ENCODE measurements at regions not wholly inside any gene's neighbourhood (a gene's known extent, or its start where the extent isn't known, plus 50 kb on each side); places are given as distances from the start of the nearest gene placed in this dataset.

GRCh38 chr11:32219320-32219719, 128.4 kb downstream of the RCN1 start:
- H3K9me3 ChIP-seq (ENCODE audit: control insufficient read depth, insufficient read depth, low read depth, low read length): no peaks in the 10 kb centered on the region
- ChIA-PET POLR2A (no interaction called here), CTCF (interaction anchor here (0.6 to 1.2 kb wide), 3 partner anchors 13 to 167 kb away, joined by 3 to 6 read pairs (median 3); no protein-coding TSS in a partner anchor)
- H3K27ac ChIP-seq (ENCODE audit: extremely low read depth, low read depth, low read length): no peak overlapping the region
- no peak overlapping the region for H3K4me3 ChIP-seq (ENCODE audit: low read depth, low read length)
- H3K36me3 ChIP-seq (ENCODE audit: control insufficient read depth in 2 of 2, insufficient read depth in 1 of 2, low read length in 2 of 2): no peaks in the 10 kb centered on the region
- no peaks in the 10 kb centered on the region for H3K4me1 ChIP-seq (ENCODE audit: control insufficient read depth, insufficient read depth, low read length)
- no peak for TF ChIP-seq SALL2 (tag by site-specific recombination; IDR thresholded peaks at IDR 0.05; ENCODE audit: borderline replicate concordance)
- no peak for TF ChIP-seq ZNF391 (tag by site-specific recombination; IDR thresholded peaks at IDR 0.05; ENCODE audit: borderline replicate concordance, low read depth)
- TF ChIP-seq ZNF404 (tag by site-specific recombination; IDR thresholded peaks at IDR 0.05): no peak
- no peak for TF ChIP-seq BCL11B (tag by site-specific recombination; IDR thresholded peaks at IDR 0.05; ENCODE audit: low read depth)
- TF ChIP-seq, protein P1, sequence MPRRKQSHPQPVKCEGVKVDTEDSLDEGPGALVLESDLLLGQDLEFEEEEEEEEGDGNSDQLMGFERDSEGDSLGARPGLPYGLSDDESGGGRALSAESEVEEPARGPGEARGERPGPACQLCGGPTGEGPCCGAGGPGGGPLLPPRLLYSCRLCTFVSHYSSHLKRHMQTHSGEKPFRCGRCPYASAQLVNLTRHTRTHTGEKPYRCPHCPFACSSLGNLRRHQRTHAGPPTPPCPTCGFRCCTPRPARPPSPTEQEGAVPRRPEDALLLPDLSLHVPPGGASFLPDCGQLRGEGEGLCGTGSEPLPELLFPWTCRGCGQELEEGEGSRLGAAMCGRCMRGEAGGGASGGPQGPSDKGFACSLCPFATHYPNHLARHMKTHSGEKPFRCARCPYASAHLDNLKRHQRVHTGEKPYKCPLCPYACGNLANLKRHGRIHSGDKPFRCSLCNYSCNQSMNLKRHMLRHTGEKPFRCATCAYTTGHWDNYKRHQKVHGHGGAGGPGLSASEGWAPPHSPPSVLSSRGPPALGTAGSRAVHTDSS (tag by site-specific recombination; IDR thresholded peaks at IDR 0.05): no peak
- TF ChIP-seq, protein P2, sequence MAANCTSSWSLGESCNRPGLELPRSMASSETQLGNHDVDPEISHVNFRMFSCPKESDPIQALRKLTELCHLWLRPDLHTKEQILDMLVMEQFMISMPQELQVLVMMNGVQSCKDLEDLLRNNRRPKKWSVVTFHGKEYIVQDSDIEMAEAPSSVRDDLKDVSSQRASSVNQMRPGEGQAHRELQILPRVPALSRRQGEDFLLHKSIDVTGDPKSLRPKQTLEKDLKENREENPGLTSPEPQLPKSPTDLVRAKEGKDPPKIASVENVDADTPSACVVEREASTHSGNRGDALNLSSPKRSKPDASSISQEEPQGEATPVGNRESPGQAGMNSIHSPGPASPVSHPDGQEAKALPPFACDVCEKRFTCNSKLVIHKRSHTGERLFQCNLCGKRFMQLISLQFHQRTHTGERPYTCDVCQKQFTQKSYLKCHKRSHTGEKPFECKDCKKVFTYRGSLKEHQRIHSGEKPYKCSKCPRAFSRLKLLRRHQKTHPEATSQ (tag by site-specific recombination; IDR thresholded peaks at IDR 0.05): no peak
- TF ChIP-seq ZNF223 (tag by site-specific recombination; IDR thresholded peaks at IDR 0.05): no peak
- no peak for TF ChIP-seq KLF8 (tag by site-specific recombination; IDR thresholded peaks at IDR 0.05)
- no peak for TF ChIP-seq ZNF596 (tag by site-specific recombination; IDR thresholded peaks at IDR 0.05)
- TF ChIP-seq ZNF341 (tag by site-specific recombination; IDR thresholded peaks at IDR 0.05; ENCODE audit: low read depth): no peak
- no peak for TF ChIP-seq ZBTB44 (tag by site-specific recombination; IDR thresholded peaks at IDR 0.05)
- TF ChIP-seq ZNF624 (tag by site-specific recombination; IDR thresholded peaks at IDR 0.05): no peak
- TF ChIP-seq YY1 (tag by site-specific recombination; IDR thresholded peaks at IDR 0.05): no peak
- no peak for TF ChIP-seq FEZF1 (tag by site-specific recombination; IDR thresholded peaks at IDR 0.05)
- TF ChIP-seq ZNF23 (tag by site-specific recombination; IDR thresholded peaks at IDR 0.05; ENCODE audit: borderline replicate concordance): no peak
- no peak for TF ChIP-seq ZNF324 (tag by site-specific recombination; IDR thresholded peaks at IDR 0.05)
- no peak for TF ChIP-seq ZNF473 (tag by site-specific recombination; IDR thresholded peaks at IDR 0.05)
- TF ChIP-seq ZNF146 (tag by site-specific recombination; IDR thresholded peaks at IDR 0.05): no peak
- TF ChIP-seq ZNF677 (tag by site-specific recombination; IDR thresholded peaks at IDR 0.05): no peak

DNA sequence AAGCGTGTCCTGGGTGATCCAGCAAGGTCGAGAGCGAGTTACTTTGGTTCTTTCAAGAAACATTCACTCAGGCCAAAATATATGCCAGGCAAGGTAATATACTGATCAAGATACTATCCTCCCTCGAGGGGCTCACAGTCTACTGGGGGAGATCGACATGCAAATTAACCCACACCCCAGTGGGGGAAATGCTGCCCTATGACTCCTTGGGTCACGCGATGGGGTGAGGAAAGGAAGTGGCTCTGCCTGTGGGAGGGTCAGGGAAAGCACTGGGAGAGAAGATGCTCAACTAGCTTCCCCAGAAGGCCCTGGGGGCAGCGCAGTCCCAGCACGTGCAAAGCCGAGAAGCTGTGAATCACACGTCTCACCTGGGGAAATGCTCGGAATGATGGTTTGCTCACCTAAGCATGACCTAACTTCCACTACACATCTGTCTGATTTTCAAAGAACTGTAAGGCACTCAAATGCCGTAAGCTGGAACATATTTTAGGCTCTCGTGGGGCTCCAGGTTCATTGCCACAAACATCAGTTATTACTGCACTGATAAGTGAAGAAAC, 130.7 kb downstream of the RCN1 start:
- no peaks in the 10 kb centered on the region for H3K36me3 ChIP-seq (ENCODE audit: control insufficient read depth in 2 of 2, insufficient read depth in 1 of 2, low read length in 2 of 2)
- CTCF ChIA-PET: interaction anchor here (1.0 to 3.5 kb wide), 2 partner anchors 10 to 33 kb away, joined by 3 to 22 read pairs; no protein-coding TSS in a partner anchor
- no peaks in the 10 kb centered on the region for H3K9me3 ChIP-seq (ENCODE audit: control insufficient read depth, insufficient read depth, low read depth, low read length)
- TF ChIP-seq ZNF623 (tag by site-specific recombination; IDR thresholded peaks at IDR 0.05) (no peak), ZNF274 (IDR thresholded peaks at IDR 0.05; ENCODE audit: low read length) (no peak), ZNF274 (tag by site-specific recombination; IDR thresholded peaks at IDR 0.05; ENCODE audit: borderline replicate concordance) (no peak), ZNF324 (tag by site-specific recombination; IDR thresholded peaks at IDR 0.05) (no peak), KLF10 (tag by site-specific recombination; IDR thresholded peaks at IDR 0.05) (no peak), RBAK (tag by site-specific recombination; IDR thresholded peaks at IDR 0.05) (no peak), ZNF404 (tag by site-specific recombination; IDR thresholded peaks at IDR 0.05) (no peak), ZNF416 (tag by site-specific recombination; IDR thresholded peaks at IDR 0.05) (no peak)
- TF ChIP-seq, protein P3, sequence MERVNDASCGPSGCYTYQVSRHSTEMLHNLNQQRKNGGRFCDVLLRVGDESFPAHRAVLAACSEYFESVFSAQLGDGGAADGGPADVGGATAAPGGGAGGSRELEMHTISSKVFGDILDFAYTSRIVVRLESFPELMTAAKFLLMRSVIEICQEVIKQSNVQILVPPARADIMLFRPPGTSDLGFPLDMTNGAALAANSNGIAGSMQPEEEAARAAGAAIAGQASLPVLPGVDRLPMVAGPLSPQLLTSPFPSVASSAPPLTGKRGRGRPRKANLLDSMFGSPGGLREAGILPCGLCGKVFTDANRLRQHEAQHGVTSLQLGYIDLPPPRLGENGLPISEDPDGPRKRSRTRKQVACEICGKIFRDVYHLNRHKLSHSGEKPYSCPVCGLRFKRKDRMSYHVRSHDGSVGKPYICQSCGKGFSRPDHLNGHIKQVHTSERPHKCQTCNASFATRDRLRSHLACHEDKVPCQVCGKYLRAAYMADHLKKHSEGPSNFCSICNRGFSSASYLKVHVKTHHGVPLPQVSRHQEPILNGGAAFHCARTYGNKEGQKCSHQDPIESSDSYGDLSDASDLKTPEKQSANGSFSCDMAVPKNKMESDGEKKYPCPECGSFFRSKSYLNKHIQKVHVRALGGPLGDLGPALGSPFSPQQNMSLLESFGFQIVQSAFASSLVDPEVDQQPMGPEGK (tag by site-specific recombination; IDR thresholded peaks at IDR 0.05): no peak
- TF ChIP-seq, protein P4, sequence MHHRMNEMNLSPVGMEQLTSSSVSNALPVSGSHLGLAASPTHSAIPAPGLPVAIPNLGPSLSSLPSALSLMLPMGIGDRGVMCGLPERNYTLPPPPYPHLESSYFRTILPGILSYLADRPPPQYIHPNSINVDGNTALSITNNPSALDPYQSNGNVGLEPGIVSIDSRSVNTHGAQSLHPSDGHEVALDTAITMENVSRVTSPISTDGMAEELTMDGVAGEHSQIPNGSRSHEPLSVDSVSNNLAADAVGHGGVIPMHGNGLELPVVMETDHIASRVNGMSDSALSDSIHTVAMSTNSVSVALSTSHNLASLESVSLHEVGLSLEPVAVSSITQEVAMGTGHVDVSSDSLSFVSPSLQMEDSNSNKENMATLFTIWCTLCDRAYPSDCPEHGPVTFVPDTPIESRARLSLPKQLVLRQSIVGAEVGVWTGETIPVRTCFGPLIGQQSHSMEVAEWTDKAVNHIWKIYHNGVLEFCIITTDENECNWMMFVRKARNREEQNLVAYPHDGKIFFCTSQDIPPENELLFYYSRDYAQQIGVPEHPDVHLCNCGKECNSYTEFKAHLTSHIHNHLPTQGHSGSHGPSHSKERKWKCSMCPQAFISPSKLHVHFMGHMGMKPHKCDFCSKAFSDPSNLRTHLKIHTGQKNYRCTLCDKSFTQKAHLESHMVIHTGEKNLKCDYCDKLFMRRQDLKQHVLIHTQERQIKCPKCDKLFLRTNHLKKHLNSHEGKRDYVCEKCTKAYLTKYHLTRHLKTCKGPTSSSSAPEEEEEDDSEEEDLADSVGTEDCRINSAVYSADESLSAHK (tag by site-specific recombination; IDR thresholded peaks at IDR 0.05): no peak
- POLR2A ChIA-PET: no interaction called here
- no peak overlapping the region for H3K27ac ChIP-seq (ENCODE audit: extremely low read depth, low read depth, low read length)
- no peaks in the 10 kb centered on the region for H3K4me1 ChIP-seq (ENCODE audit: control insufficient read depth, insufficient read depth, low read length)
- H3K4me3 ChIP-seq (ENCODE audit: low read depth, low read length): no peak overlapping the region

Measured in HEK293 (cell line).